Ishikawa (cell line): ENCODE measurements at regions not wholly inside any gene's neighbourhood (a gene's known extent, or its start where the extent isn't known, plus 50 kb on each side); places are given as distances from the start of the nearest gene placed in this dataset.

Experiments used
- CEBPB ChIP-seq: IDR thresholded peaks from 2 replicates; pipeline ENCODE4 v1.6.1; 2012
- CREB1 ChIP-seq: IDR thresholded peaks from 2 replicates; pipeline ENCODE4 v1.6.1; 2012; ENCODE audit warnings: low read depth
- EGR1 ChIP-seq: IDR thresholded peaks from 2 replicates; pipeline ENCODE4 v1.6.1; 2012
- EP300 ChIP-seq: IDR thresholded peaks from 2 replicates; pipeline ENCODE4 v1.6.1; 2012; ENCODE audit warnings: borderline replicate concordance
- FOXM1 ChIP-seq: IDR thresholded peaks from 2 replicates; pipeline ENCODE4 v1.6.1; 2012; ENCODE audit warnings: low read depth, borderline replicate concordance
- NFIC ChIP-seq: IDR thresholded peaks from 2 replicates; pipeline ENCODE4 v1.6.1; 2012
- RAD21 ChIP-seq: IDR thresholded peaks from 2 replicates; pipeline ENCODE4 v1.6.1; 2012; ENCODE audit warnings: low read depth
- REST ChIP-seq: IDR thresholded peaks from 2 replicates; pipeline ENCODE4 v1.6.1; 2012; ENCODE audit warnings: low read depth, mild to moderate bottlenecking
- TAF1 ChIP-seq: IDR thresholded peaks from 2 replicates; pipeline ENCODE4 v1.6.1; 2012; ENCODE audit warnings: low read depth, mild to moderate bottlenecking
- TCF12 ChIP-seq: IDR thresholded peaks from 2 replicates; pipeline ENCODE4 v1.6.1; 2012; ENCODE audit warnings: low read depth
- TEAD4 ChIP-seq: IDR thresholded peaks from 2 replicates; pipeline ENCODE4 v1.6.1; 2012
- USF1 ChIP-seq: IDR thresholded peaks from 2 replicates; pipeline ENCODE4 v1.6.1; 2012
- YY1 ChIP-seq: IDR thresholded peaks from 2 replicates; pipeline ENCODE4 v1.6.1; 2012; ENCODE audit warnings: low read depth
- ZBTB7A ChIP-seq: IDR thresholded peaks from 2 replicates; pipeline ENCODE4 v1.6.1; 2012; ENCODE audit warnings: low read depth
- TF ChIP-seq, protein P1 (sequence below): IDR thresholded peaks from 2 replicates; pipeline ENCODE4 v1.6.1; 2012

GRCh38 chr3:6737630-6738029, 123.3 kb upstream of the GRM7 start:
- no peak for TF ChIP-seq CREB1
- TF ChIP-seq ZBTB7A: no peak
- TF ChIP-seq NFIC: no peak
- no peak for TF ChIP-seq TCF12
- TF ChIP-seq TEAD4: no peak
- TF ChIP-seq FOXM1: no peak
- no peak for TF ChIP-seq REST
- TF ChIP-seq USF1: no peak
- TF ChIP-seq RAD21: no peak
- TF ChIP-seq, protein P1, sequence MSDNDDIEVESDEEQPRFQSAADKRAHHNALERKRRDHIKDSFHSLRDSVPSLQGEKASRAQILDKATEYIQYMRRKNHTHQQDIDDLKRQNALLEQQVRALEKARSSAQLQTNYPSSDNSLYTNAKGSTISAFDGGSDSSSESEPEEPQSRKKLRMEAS: no peak
- TF ChIP-seq YY1: no peak
- TF ChIP-seq EGR1: no peak
- TF ChIP-seq TAF1: no peak
- TF ChIP-seq EP300: no peak
- TF ChIP-seq CEBPB: no peak

DNA sequence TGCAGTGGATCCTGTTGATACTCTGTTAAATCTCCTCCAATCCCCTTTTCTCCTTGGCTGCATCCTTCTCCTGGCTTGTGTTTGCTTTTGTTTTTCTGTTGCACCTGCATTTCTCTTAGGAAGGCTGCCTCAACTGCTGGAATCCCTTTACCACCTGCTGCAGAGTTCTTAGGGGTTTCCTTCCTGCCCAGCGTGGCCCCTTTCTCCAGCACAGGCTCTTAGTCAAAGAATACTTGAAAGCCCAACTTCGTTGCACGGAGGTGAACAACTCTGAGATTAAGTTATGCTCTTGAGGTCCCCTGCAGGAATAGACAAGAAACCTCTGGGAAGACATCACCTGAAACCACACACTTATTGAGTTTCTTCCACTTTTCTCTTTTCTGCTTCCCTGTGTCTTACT, 121.6 kb upstream of the GRM7 start:
- TF ChIP-seq REST: no peak
- TF ChIP-seq ZBTB7A: no peak
- no peak for TF ChIP-seq RAD21
- TF ChIP-seq TAF1: no peak
- TF ChIP-seq CEBPB: no peak
- no peak for TF ChIP-seq TCF12
- no peak for TF ChIP-seq EGR1
- no peak for TF ChIP-seq YY1
- TF ChIP-seq, protein P1: no peak
- TF ChIP-seq TEAD4: no peak
- TF ChIP-seq NFIC: no peak
- TF ChIP-seq CREB1: no peak
- no peak for TF ChIP-seq EP300
- no peak for TF ChIP-seq FOXM1
- no peak for TF ChIP-seq USF1

- TF ChIP-seq, protein P1: no peak
- TF ChIP-seq USF1: no peak
- no peak for TF ChIP-seq REST
- TF ChIP-seq YY1: no peak
- TF ChIP-seq TAF1: no peak
These were observed 117.7 kb upstream of the GRM7 start for GRCh38 chr3:6743067-6743720.

- no peak for TF ChIP-seq ZBTB7A
- no peak for TF ChIP-seq REST
- no peak for TF ChIP-seq YY1
- TF ChIP-seq EGR1: no peak
- no peak for TF ChIP-seq TEAD4
- TF ChIP-seq NFIC: no peak
- no peak for TF ChIP-seq RAD21
- TF ChIP-seq FOXM1: no peak
- TF ChIP-seq, protein P1: no peak
- TF ChIP-seq USF1: no peak
- no peak for TF ChIP-seq TAF1
These were observed 114.5 kb upstream of the GRM7 start for GRCh38 chr3:6746443-6746842.
